C4-2B (cell line): ENCODE measurements at regions not wholly inside any gene's neighbourhood (a gene's known extent, or its start where the extent isn't known, plus 50 kb on each side); places are given as distances from the start of the nearest gene placed in this dataset.

Experiments
- ZFX ChIP-seq: fragments of 450-650 bp; IDR thresholded peaks from 2 replicates; pipeline ENCODE4 v1.6.1; 2017
- TF ChIP-seq, protein P1 (sequence below): fragments of 450-650 bp; conservative IDR thresholded peaks from 2 replicates; pipeline ENCODE4 v1.5.1; 2017; ENCODE audit warnings: mild to moderate bottlenecking

DNA sequence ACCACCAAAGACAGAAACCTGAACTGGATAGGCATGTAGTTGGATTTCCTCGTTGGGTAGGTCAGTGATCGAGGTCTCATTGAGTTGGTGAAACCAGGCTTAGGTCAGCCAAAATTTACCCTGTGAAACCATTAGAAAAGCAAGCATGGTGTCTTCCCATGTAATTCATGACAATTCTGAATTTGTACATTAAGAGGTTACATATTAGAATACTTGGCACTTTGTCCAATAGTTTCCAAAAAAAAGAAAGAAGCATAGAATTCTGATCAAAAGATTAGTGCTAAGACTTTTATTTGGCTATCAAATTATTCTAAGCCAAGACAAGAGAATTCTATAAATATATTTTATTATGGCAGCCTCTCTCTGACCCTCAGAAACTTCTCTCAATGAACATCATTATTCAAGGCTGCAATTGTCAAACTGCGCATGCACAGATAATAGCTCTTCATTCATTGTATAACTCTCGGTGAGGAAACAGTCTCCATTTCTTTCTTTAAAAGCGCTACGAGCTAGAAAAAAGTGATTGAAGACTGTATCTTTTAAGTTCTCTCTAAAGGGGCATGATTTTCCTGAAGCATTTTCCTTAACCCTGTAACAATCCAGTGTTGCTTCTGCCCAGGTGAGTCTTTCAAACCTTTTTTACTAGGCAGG is 79.1 kb upstream of the MYCN start:
- TF ChIP-seq, protein P1, sequence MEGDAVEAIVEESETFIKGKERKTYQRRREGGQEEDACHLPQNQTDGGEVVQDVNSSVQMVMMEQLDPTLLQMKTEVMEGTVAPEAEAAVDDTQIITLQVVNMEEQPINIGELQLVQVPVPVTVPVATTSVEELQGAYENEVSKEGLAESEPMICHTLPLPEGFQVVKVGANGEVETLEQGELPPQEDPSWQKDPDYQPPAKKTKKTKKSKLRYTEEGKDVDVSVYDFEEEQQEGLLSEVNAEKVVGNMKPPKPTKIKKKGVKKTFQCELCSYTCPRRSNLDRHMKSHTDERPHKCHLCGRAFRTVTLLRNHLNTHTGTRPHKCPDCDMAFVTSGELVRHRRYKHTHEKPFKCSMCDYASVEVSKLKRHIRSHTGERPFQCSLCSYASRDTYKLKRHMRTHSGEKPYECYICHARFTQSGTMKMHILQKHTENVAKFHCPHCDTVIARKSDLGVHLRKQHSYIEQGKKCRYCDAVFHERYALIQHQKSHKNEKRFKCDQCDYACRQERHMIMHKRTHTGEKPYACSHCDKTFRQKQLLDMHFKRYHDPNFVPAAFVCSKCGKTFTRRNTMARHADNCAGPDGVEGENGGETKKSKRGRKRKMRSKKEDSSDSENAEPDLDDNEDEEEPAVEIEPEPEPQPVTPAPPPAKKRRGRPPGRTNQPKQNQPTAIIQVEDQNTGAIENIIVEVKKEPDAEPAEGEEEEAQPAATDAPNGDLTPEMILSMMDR, result no peak
- TF ChIP-seq ZFX, result no peak
